ENCODE measurements at regions not wholly inside any gene's neighbourhood (a gene's known extent, or its start where the extent isn't known, plus 50 kb on each side); places are given as distances from the start of the nearest gene placed in this dataset.

GRCh38 chr5:104400941-104401340 is 838.4 kb upstream of the NUDT12 start:
- TF ChIP-seq TAF1 (IDR thresholded peaks at IDR 0.05; ENCODE audit: borderline replicate concordance, insufficient read depth, low read length), result no peak
- TF ChIP-seq FOXP2 (optimal IDR thresholded peaks at IDR 0.05; ENCODE audit: borderline replicate concordance, extremely low read depth, extremely low read length, insufficient read depth), result no peak
- no peak for TF ChIP-seq POLR2AphosphoS5 (IDR thresholded peaks at IDR 0.05; ENCODE audit: low read depth, low read length)
- no peak for TF ChIP-seq REST (IDR thresholded peaks at IDR 0.05; ENCODE audit: insufficient read depth in 1 of 2, low read depth in 2 of 2, low read length in 2 of 2)
- TF ChIP-seq SIN3A (IDR thresholded peaks at IDR 0.05; ENCODE audit: borderline replicate concordance, insufficient read depth, low read length), result no peak

GRCh38 chr5:104385906-104386305 is 823.3 kb upstream of the NUDT12 start:
- TF ChIP-seq TAF1 (IDR thresholded peaks at IDR 0.05; ENCODE audit: borderline replicate concordance, insufficient read depth, low read length) (no peak), REST (IDR thresholded peaks at IDR 0.05; ENCODE audit: insufficient read depth in 1 of 2, low read depth in 2 of 2, low read length in 2 of 2) (no peak), POLR2AphosphoS5 (IDR thresholded peaks at IDR 0.05; ENCODE audit: low read depth, low read length) (no peak), SIN3A (IDR thresholded peaks at IDR 0.05; ENCODE audit: borderline replicate concordance, insufficient read depth, low read length) (no peak), FOXP2 (optimal IDR thresholded peaks at IDR 0.05; ENCODE audit: borderline replicate concordance, extremely low read depth, extremely low read length, insufficient read depth) (no peak)

GRCh38 chr5:104375345-104375744 is 812.8 kb upstream of the NUDT12 start:
- TF ChIP-seq REST (IDR thresholded peaks at IDR 0.05; ENCODE audit: insufficient read depth in 1 of 2, low read depth in 2 of 2, low read length in 2 of 2) (no peak), FOXP2 (optimal IDR thresholded peaks at IDR 0.05; ENCODE audit: borderline replicate concordance, extremely low read depth, extremely low read length, insufficient read depth) (no peak), TAF1 (IDR thresholded peaks at IDR 0.05; ENCODE audit: borderline replicate concordance, insufficient read depth, low read length) (no peak), POLR2AphosphoS5 (IDR thresholded peaks at IDR 0.05; ENCODE audit: low read depth, low read length) (no peak), SIN3A (IDR thresholded peaks at IDR 0.05; ENCODE audit: borderline replicate concordance, insufficient read depth, low read length) (no peak)

- TF ChIP-seq TAF1 (IDR thresholded peaks at IDR 0.05; ENCODE audit: borderline replicate concordance, insufficient read depth, low read length) (no peak), SIN3A (IDR thresholded peaks at IDR 0.05; ENCODE audit: borderline replicate concordance, insufficient read depth, low read length) (no peak), REST (IDR thresholded peaks at IDR 0.05; ENCODE audit: insufficient read depth in 1 of 2, low read depth in 2 of 2, low read length in 2 of 2) (no peak)
Measured at GRCh38 chr5:104372796-104373195, 810.2 kb upstream of the NUDT12 start.

- no peak for TF ChIP-seq TAF1 (IDR thresholded peaks at IDR 0.05; ENCODE audit: borderline replicate concordance, insufficient read depth, low read length)
Measured at GRCh38 chr5:104372376-104372775, 809.8 kb upstream of the NUDT12 start.

All from PFSK-1 (cell line).